C4-2B (cell line): ENCODE measurements at regions not wholly inside any gene's neighbourhood (a gene's known extent, or its start where the extent isn't known, plus 50 kb on each side); places are given as distances from the start of the nearest gene placed in this dataset.

Source experiments
- H3K27ac ChIP-seq: fragments of 450-650 bp; 2 replicates; pipeline ENCODE4 v1.5.1; 2017
- ZFX ChIP-seq: fragments of 450-650 bp; IDR thresholded peaks from 2 replicates; pipeline ENCODE4 v1.6.1; 2017
- TF ChIP-seq, protein P1 (sequence below): fragments of 450-650 bp; conservative IDR thresholded peaks from 2 replicates; pipeline ENCODE4 v1.5.1; 2017; ENCODE audit warnings: mild to moderate bottlenecking

GRCh38 chr1:55635856-55636255 is 420.7 kb upstream of the USP24 start:
- TF ChIP-seq, protein P1, sequence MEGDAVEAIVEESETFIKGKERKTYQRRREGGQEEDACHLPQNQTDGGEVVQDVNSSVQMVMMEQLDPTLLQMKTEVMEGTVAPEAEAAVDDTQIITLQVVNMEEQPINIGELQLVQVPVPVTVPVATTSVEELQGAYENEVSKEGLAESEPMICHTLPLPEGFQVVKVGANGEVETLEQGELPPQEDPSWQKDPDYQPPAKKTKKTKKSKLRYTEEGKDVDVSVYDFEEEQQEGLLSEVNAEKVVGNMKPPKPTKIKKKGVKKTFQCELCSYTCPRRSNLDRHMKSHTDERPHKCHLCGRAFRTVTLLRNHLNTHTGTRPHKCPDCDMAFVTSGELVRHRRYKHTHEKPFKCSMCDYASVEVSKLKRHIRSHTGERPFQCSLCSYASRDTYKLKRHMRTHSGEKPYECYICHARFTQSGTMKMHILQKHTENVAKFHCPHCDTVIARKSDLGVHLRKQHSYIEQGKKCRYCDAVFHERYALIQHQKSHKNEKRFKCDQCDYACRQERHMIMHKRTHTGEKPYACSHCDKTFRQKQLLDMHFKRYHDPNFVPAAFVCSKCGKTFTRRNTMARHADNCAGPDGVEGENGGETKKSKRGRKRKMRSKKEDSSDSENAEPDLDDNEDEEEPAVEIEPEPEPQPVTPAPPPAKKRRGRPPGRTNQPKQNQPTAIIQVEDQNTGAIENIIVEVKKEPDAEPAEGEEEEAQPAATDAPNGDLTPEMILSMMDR = no peak
- H3K27ac ChIP-seq = no peak overlapping the region

DNA sequence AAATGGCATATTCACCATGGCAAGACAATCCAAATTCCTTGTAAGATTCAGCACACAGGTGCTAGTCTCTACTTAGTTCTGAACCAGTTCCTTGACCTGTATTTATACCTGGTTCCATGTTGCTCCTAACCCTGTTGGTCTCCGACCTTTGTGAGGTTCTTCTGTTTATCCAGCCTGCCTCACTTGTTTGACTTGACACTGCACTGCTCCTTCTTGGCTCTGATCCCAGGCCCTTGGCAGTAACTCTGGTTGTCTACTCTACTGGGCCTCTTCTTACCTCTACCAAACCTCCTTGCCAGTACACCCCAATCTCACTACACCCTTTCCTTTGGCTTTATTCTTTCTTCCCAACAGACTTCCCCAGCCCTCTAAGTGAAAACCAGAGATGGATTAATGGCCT is 419.4 kb upstream of the USP24 start:
- no peak overlapping the region for H3K27ac ChIP-seq
- no peak for TF ChIP-seq ZFX
- TF ChIP-seq, protein P1 = no peak

GRCh38 chr1:55632906-55633305 is 417.7 kb upstream of the USP24 start:
- H3K27ac ChIP-seq = no peak overlapping the region
- TF ChIP-seq, protein P1 = no peak
- TF ChIP-seq ZFX = no peak

- no peak overlapping the region for H3K27ac ChIP-seq
- TF ChIP-seq ZFX = no peak
- TF ChIP-seq, protein P1 = no peak
Observed at GRCh38 chr1:55632058-55632457, 416.9 kb upstream of the USP24 start.

DNA sequence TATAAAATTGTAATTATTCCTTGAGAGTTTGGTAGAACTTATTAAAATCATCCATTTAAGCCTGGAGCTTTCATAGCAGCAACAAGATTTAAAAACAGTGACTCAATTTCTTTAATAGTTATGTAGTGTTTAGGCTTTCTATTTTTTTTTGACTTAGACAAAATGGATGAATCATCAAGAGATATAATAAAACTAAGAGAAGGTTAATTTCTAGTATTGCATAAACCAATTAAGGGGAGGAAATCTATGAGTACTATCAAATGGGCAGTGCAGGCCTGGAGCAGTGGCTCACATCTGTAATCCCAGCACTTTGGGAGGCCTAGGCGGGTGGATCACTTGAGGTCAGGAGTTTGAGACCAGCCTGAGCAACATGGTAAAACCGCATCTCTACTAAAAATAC is 416.3 kb upstream of the USP24 start:
- no peak overlapping the region for H3K27ac ChIP-seq
- TF ChIP-seq, protein P1 = no peak
- no peak for TF ChIP-seq ZFX

GRCh38 chr1:55626326-55626725 is 411.2 kb upstream of the USP24 start:
- H3K27ac ChIP-seq = no peak overlapping the region
- no peak for TF ChIP-seq ZFX
- TF ChIP-seq, protein P1 = no peak

DNA sequence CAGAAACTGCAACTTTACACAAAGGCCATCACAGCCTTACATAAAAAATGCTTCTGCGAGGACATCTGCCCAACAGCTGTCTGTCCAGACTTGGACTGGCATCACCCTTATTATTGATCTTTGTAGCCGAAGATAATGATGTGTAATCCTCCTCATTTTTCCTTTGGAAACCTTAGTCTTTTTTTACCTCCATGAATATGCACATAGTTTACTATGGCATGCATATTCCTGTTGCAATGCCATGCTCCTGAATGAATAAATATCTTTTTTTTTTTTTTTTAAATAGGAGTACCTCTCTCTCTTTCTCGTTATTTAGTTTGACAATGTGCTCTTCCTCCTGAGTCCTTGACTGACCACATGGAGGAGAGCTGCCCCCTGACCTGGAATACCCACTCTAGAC is 409.6 kb upstream of the USP24 start:
- no peak for TF ChIP-seq ZFX
- TF ChIP-seq, protein P1 = no peak
- H3K27ac ChIP-seq = no peak overlapping the region
